Loucy (cell line): ENCODE measurements at regions not wholly inside any gene's neighbourhood (a gene's known extent, or its start where the extent isn't known, plus 50 kb on each side); places are given as distances from the start of the nearest gene placed in this dataset.

Experiments
- H2AFZ ChIP-seq: fragments of 200-600 bp; sonication (generic); 2 replicates; pipeline ENCODE4 v1.6.0; 2016; ENCODE audit warnings: antibody characterized with exemption, mild to moderate bottlenecking, low read length, moderate library complexity
- H3F3A ChIP-seq: fragments of 200-600 bp; 2 replicates; pipeline ENCODE4 v1.6.0; 2016; ENCODE audit warnings: antibody characterized with exemption, low read depth, mild to moderate bottlenecking
- H3K27me3 ChIP-seq: fragments of 200-600 bp; sonication (generic); 2 replicates; pipeline ENCODE4 v1.6.1; 2014; ENCODE audit warnings: low read length, mild to moderate bottlenecking; ENCODE audit not compliant: insufficient read depth, poor library complexity, severe bottlenecking
- H3K36me3 ChIP-seq: fragments of 200-600 bp; sonication (generic); 2 replicates; pipeline ENCODE4 v1.6.1; 2016; ENCODE audit warnings: low read length; ENCODE audit not compliant: insufficient read depth
- H3K4me1 ChIP-seq: fragments of 200-600 bp; sonication (generic); 2 replicates; pipeline ENCODE4 v1.5.1; 2014; ENCODE audit warnings: low read length, mild to moderate bottlenecking; ENCODE audit not compliant: insufficient read depth, poor library complexity, severe bottlenecking
- H3K4me2 ChIP-seq: fragments of 200-600 bp; sonication (generic); 2 replicates; pipeline ENCODE4 v1.6.0; 2014; ENCODE audit warnings: antibody characterized with exemption, low read length, low read depth, mild to moderate bottlenecking; ENCODE audit not compliant: poor library complexity, severe bottlenecking
- H3K4me3 ChIP-seq: fragments of 200-600 bp; sonication (generic); 2 replicates; pipeline ENCODE4 v1.5.1; 2014; ENCODE audit warnings: low read length, mild to moderate bottlenecking, mixed read lengths; ENCODE audit not compliant: poor library complexity, severe bottlenecking
- H3K79me2 ChIP-seq: fragments of 200-600 bp; sonication (generic); 2 replicates; pipeline ENCODE4 v1.6.1; 2014; ENCODE audit warnings: low read length; ENCODE audit not compliant: insufficient read depth
- H3K9ac ChIP-seq: fragments of 200-600 bp; sonication (generic); 2 replicates; pipeline ENCODE4 v1.6.0; 2014; ENCODE audit warnings: mild to moderate bottlenecking, low read depth, low read length, moderate library complexity; ENCODE audit not compliant: poor library complexity, severe bottlenecking
- H3K9me2 ChIP-seq: fragments of 200-600 bp; sonication (generic); replicated peaks from 2 replicates; pipeline ENCODE4 v1.6.1; 2016; ENCODE audit warnings: low read depth, low read length, mixed read lengths
- H3K9me3 ChIP-seq: fragments of 200-600 bp; sonication (generic); 2 replicates; pipeline ENCODE4 v1.6.1; 2014; ENCODE audit warnings: mild to moderate bottlenecking, antibody characterized with exemption, low read length, low read depth; ENCODE audit not compliant: insufficient read depth
- H4K20me1 ChIP-seq: fragments of 200-600 bp; sonication (generic); 2 replicates; pipeline ENCODE4 v1.6.0; 2014; ENCODE audit warnings: antibody characterized with exemption, low read length, mild to moderate bottlenecking; ENCODE audit not compliant: insufficient read depth, poor library complexity, severe bottlenecking
- EZH2phosphoT487 ChIP-seq: fragments of 200-600 bp; IDR thresholded peaks from 2 replicates; pipeline ENCODE4 v1.6.1; 2018; ENCODE audit warnings: antibody characterized with exemption, mild to moderate bottlenecking, moderate library complexity, borderline replicate concordance
- TF ChIP-seq, protein P1 (sequence below): fragments of 200-600 bp; sonication (generic); conservative IDR thresholded peaks from 2 replicates; pipeline ENCODE4 v1.5.1; 2014; ENCODE audit warnings: mild to moderate bottlenecking, antibody characterized with exemption, low read length

DNA sequence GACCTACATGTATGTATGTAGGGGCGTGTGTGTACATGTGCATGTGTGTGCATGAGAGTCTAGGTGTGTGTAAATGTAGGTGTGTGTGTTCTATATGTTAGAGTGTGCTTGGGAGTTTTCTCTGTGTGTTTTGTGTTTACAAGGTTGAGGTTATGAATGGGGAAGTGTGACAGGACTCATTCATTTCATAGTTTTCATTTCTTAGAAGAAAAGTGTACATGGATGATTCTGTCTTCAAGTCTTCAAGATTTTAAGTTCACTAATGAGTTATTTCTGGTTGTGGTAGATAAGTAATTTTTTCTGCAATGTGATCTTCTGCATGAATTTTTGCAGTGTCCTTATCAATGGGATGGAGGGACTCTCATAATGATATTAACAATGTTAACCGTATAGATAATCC is 118.2 kb upstream of the SLC10A2 start:
- Histone ChIP-seq H3K4me1 (no peaks in the 10 kb centered on the region), H3F3A (no peaks in the 10 kb centered on the region), H3K4me3 (no peak overlapping the region), H3K9me3 (no peaks in the 10 kb centered on the region), H3K79me2 (no peaks in the 10 kb centered on the region), H2AFZ (no peak overlapping the region), H3K27me3 (no peaks in the 10 kb centered on the region), H4K20me1 (no peaks in the 10 kb centered on the region), H3K9ac (no peak overlapping the region), H3K9me2 (no peaks in the 10 kb centered on the region), H3K4me2 (no peak overlapping the region), H3K36me3 (no peaks in the 10 kb centered on the region)
- no peak for TF ChIP-seq EZH2phosphoT487
- TF ChIP-seq, protein P1, sequence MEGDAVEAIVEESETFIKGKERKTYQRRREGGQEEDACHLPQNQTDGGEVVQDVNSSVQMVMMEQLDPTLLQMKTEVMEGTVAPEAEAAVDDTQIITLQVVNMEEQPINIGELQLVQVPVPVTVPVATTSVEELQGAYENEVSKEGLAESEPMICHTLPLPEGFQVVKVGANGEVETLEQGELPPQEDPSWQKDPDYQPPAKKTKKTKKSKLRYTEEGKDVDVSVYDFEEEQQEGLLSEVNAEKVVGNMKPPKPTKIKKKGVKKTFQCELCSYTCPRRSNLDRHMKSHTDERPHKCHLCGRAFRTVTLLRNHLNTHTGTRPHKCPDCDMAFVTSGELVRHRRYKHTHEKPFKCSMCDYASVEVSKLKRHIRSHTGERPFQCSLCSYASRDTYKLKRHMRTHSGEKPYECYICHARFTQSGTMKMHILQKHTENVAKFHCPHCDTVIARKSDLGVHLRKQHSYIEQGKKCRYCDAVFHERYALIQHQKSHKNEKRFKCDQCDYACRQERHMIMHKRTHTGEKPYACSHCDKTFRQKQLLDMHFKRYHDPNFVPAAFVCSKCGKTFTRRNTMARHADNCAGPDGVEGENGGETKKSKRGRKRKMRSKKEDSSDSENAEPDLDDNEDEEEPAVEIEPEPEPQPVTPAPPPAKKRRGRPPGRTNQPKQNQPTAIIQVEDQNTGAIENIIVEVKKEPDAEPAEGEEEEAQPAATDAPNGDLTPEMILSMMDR = no peak

DNA sequence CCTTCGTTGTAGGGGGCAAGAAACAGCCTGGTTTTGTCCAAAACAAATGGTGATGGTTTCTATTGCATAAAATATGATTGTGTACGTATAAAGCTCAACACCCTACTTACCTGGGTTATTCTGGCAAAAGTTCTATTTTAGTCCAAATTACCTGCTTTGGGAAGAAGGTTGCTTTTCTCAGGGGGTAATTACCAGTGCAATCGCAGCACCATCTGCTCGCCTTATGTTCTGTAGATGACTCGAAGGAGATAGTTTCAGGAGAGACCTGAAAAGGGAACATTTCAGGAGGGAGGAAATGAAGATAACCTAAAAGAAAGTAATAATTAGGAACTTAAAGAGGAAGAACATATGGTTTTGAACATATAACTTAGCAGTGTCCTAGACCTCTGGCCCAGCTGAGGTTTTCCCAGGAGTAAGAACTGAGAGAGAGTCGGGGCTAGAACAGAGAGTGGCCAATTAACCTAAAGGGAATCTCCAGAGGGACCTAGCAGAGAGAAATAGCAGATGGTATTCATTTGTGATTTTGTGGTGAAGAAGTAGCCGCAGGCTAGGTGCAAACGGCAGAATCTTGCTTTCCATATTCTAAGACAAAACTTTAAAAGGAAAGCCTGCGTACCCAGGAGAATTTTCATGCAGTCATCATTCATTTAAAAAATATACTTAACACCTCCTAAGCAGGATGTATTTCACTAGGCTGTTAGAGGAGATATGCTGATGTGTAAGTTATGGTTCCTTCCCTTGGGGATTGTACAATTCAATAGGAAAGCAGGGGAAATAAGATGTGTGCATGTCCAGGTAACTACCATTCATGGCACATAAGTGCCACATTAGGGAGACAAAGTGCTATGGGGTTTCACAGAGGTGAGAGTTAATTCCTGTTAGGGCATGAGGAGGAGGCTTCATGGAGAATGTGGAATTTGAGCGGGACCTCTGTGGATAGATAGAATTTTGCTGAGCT is 113.0 kb upstream of the SLC10A2 start:
- H3K4me3 ChIP-seq = no peak overlapping the region
- no peaks in the 10 kb centered on the region for H3K79me2 ChIP-seq
- no peaks in the 10 kb centered on the region for H3K9me2 ChIP-seq
- no peaks in the 10 kb centered on the region for H3K36me3 ChIP-seq
- no peaks in the 10 kb centered on the region for H4K20me1 ChIP-seq
- TF ChIP-seq, protein P1 = no peak
- TF ChIP-seq EZH2phosphoT487 = no peak
- no peaks in the 10 kb centered on the region for H3K4me1 ChIP-seq
- no peaks in the 10 kb centered on the region for H3K27me3 ChIP-seq
- H3K9ac ChIP-seq = no peak overlapping the region
- H3K9me3 ChIP-seq = 0 out of 2 replicates have a peak, but pooled peaks cover 2% of the 10 kb centered on the region
- no peaks in the 10 kb centered on the region for H3F3A ChIP-seq
- no peak overlapping the region for H2AFZ ChIP-seq
- no peak overlapping the region for H3K4me2 ChIP-seq

DNA sequence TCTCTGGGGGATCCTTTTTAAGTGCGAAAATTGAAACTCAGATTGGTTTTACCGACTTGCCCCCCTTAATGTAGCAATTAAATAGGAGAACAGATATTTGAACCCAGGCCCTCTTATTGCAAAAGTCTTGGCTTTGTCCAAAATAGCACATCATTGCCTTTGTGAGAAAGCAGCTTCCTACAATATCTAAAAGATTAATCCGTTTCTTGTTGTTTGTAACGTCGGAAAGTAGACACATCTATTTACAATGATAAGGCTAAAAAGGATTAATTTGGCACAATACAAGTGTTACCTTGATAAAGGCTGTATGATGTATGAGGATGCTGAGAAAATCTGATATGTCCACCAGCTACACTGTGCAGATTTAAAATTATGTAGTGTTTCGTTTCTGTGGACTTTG is 108.7 kb upstream of the SLC10A2 start:
- Histone ChIP-seq H3K9me3 (0 out of 2 replicates have a peak, but pooled peaks cover 2% of the 10 kb centered on the region), H3K9me2 (no peaks in the 10 kb centered on the region), H4K20me1 (no peaks in the 10 kb centered on the region), H3K36me3 (no peaks in the 10 kb centered on the region), H3K27me3 (no peaks in the 10 kb centered on the region), H3K4me3 (no peak overlapping the region), H2AFZ (no peak overlapping the region), H3K9ac (no peak overlapping the region), H3F3A (no peaks in the 10 kb centered on the region), H3K79me2 (no peaks in the 10 kb centered on the region), H3K4me2 (no peak overlapping the region), H3K4me1 (no peaks in the 10 kb centered on the region)
- TF ChIP-seq EZH2phosphoT487 = no peak
- TF ChIP-seq, protein P1 = no peak
